Myocyte (in vitro differentiated cells): ENCODE measurements at regions not wholly inside any gene's neighbourhood (a gene's known extent, or its start where the extent isn't known, plus 50 kb on each side); places are given as distances from the start of the nearest gene placed in this dataset. TPM values are rescaled to one million over a fixed set of nuclear protein-coding genes. Genes with fewer than 3 reads are reported as not detected.

ENCODE experiments used
- DNase-seq: peaks from one replicate; pipeline ENCODE4 v3.0.0-alpha.2; 2012; ENCODE audit warnings: low read depth
- microRNA counts: library from miRNA; unstranded; fragments of <30 nt; microRNA quantifications from one replicate; lab custom pipeline; 2016
- microRNA-seq: library from miRNA; unstranded; fragments of <30 nt; microRNA quantifications from one replicate; pipeline ENCODE4, GENCODE V29; 2016

GRCh38 chr2:177147834-177148445 is 64.7 kb upstream of the HNRNPA3 start:
- DNase-seq, result no peak

GRCh38 chr2:177148477-177149154 is 64.0 kb upstream of the HNRNPA3 start:
- DNase-seq, result peak; percentile 79

- no peak for DNase-seq
These were observed 63.5 kb upstream of the HNRNPA3 start for GRCh38 chr2:177149155-177149503.

GRCh38 chr2:177153805-177154204 is 58.8 kb upstream of the HNRNPA3 start:
- no peak for DNase-seq

- DNase-seq, result no peak
These were observed 57.8 kb upstream of the HNRNPA3 start for GRCh38 chr2:177154809-177155208.

GRCh38 chr2:177155631-177156030 is 57.0 kb upstream of the HNRNPA3 start:
- no peak for DNase-seq

- DNase-seq, result peak; percentile 52
These were observed 50.7 kb upstream of the HNRNPA3 start for GRCh38 chr2:177161741-177162460.

MicroRNA genes in the stretch of these regions (microRNA counts, 767-probe panel; counts per million panel counts)
- not detected for microRNA hsa-miR-1246 (lab: Ali Mortazavi, UCI)

Small RNA genes lying in the stretch of these regions (microRNA-seq; reads per million reads assigned to microRNA genes)
- gene MIR1246, result not detected
